Neural progenitor cell (in vitro differentiated cells): ENCODE measurements at regions not wholly inside any gene's neighbourhood (a gene's known extent, or its start where the extent isn't known, plus 50 kb on each side); places are given as distances from the start of the nearest gene placed in this dataset.
"Not testable (repeated sequence)": the region's sequence is repeated elsewhere in the genome, so short reads cannot be mapped to it uniquely, and the experiment has no call there.

Experiments
- DNase-seq: peaks from one replicate; pipeline ENCODE4 v3.0.0-alpha.2; 2016; ENCODE audit warnings: low spot score
- H2AFZ ChIP-seq: fragments of 200-600 bp; sonication (generic); replicated peaks from 2 replicates; pipeline ENCODE4 v1.6.1; 2016; ENCODE audit warnings: antibody characterized with exemption
- H3F3A ChIP-seq: fragments of 200-600 bp; sonication (generic); 2 replicates; pipeline ENCODE4 v1.6.1; 2016; ENCODE audit warnings: antibody characterized with exemption, low read depth
- H3K27ac ChIP-seq: fragments of 200-600 bp; sonication (generic); 2 replicates; pipeline ENCODE4 v1.5.1; 2016; ENCODE audit warnings: mild to moderate bottlenecking
- H3K27me3 ChIP-seq: fragments of 200-600 bp; sonication (generic); 2 replicates; pipeline ENCODE4 v1.6.1; 2016; ENCODE audit warnings: mild to moderate bottlenecking, moderate library complexity
- H3K36me3 ChIP-seq: fragments of 200-600 bp; sonication (generic); 2 replicates; pipeline ENCODE4 v1.5.1; 2016
- H3K4me1 ChIP-seq: fragments of 200-600 bp; sonication (generic); 2 replicates; pipeline ENCODE4 v1.6.1; 2016; ENCODE audit warnings: mixed run types
- H3K4me2 ChIP-seq: fragments of 200-600 bp; sonication (generic); 2 replicates; pipeline ENCODE4 v1.6.1; 2016
- H3K4me3 ChIP-seq: fragments of 200-600 bp; sonication (generic); 2 replicates; pipeline ENCODE4 v1.5.1; 2016
- H3K79me2 ChIP-seq: fragments of 200-600 bp; sonication (generic); 2 replicates; pipeline ENCODE4 v1.6.1; 2016; ENCODE audit warnings: low read depth
- H3K9ac ChIP-seq: fragments of 200-600 bp; sonication (generic); 2 replicates; pipeline ENCODE4 v1.6.1; 2016
- H3K9me3 ChIP-seq: fragments of 200-600 bp; sonication (generic); 2 replicates; pipeline ENCODE4 v1.5.1; 2016; ENCODE audit warnings: low read depth
- H4K20me1 ChIP-seq: fragments of 200-600 bp; sonication (generic); 2 replicates; pipeline ENCODE4 v1.6.1; 2016; ENCODE audit warnings: low read depth
- H3K27ac Mint-ChIP-seq: 3 replicates; pipeline ENCODE4 v1.8.0; 2021; ENCODE audit warnings: mixed read lengths
- H3K27me3 Mint-ChIP-seq: 2 replicates; pipeline ENCODE4 v1.8.0; 2022; ENCODE audit warnings: low read depth, mild to moderate bottlenecking, inconsistent platforms, moderate library complexity, mixed read lengths; ENCODE audit not compliant: insufficient read depth
- H3K36me3 Mint-ChIP-seq: 3 replicates; pipeline ENCODE4 v1.8.0; 2021; ENCODE audit warnings: mixed read lengths
- H3K4me1 Mint-ChIP-seq: 3 replicates; pipeline ENCODE4 v1.8.0; 2021; ENCODE audit warnings: mixed read lengths
- H3K4me3 Mint-ChIP-seq: 3 replicates; pipeline ENCODE4 v1.8.0; 2021; ENCODE audit warnings: mild to moderate bottlenecking, moderate library complexity, mixed read lengths
- H3K9me3 Mint-ChIP-seq: 3 replicates; pipeline ENCODE4 v1.8.0; 2020; ENCODE audit warnings: mixed read lengths
- CTCF ChIP-seq: fragments of 200-600 bp; sonication (generic); IDR thresholded peaks from 2 replicates; pipeline ENCODE4 v1.5.1; 2017; ENCODE audit warnings: antibody characterized with exemption, mild to moderate bottlenecking
- EZH2 ChIP-seq: fragments of 200-600 bp; sonication (generic); IDR thresholded peaks from 2 replicates; pipeline ENCODE4 v1.6.1; 2017; ENCODE audit warnings: antibody characterized with exemption, mild to moderate bottlenecking, moderate library complexity
- EZH2phosphoT487 ChIP-seq: fragments of 200-600 bp; sonication (generic); IDR thresholded peaks from 2 replicates; pipeline ENCODE4 v1.6.1; 2017; ENCODE audit warnings: antibody characterized with exemption

- H3K27ac Mint-ChIP-seq: no peak overlapping the region
- H3K4me1 Mint-ChIP-seq: peaks cover 4% of the 10 kb centered on the region
- H3K27ac ChIP-seq: no peak overlapping the region
- H3K4me1 ChIP-seq: no peaks in the 10 kb centered on the region
- H3K4me2 ChIP-seq: no peak overlapping the region
- DNase-seq: no peak
- no peaks in the 10 kb centered on the region for H3F3A ChIP-seq
- no peak overlapping the region for H3K9ac ChIP-seq
- no peaks in the 10 kb centered on the region for H3K27me3 ChIP-seq
- no peak overlapping the region for H2AFZ ChIP-seq
- H3K79me2 ChIP-seq: no peaks in the 10 kb centered on the region
- no peak overlapping the region for H3K4me3 Mint-ChIP-seq
- no peaks in the 10 kb centered on the region for H3K36me3 Mint-ChIP-seq
- no peaks in the 10 kb centered on the region for H3K9me3 Mint-ChIP-seq
- H3K36me3 ChIP-seq: no peaks in the 10 kb centered on the region
- no peaks in the 10 kb centered on the region for H4K20me1 ChIP-seq
- H3K27me3 Mint-ChIP-seq: peaks cover 4% of the 10 kb centered on the region
- H3K9me3 ChIP-seq: no peaks in the 10 kb centered on the region
- TF ChIP-seq EZH2 (no peak), CTCF (no peak), EZH2phosphoT487 (no peak)
- no peak overlapping the region for H3K4me3 ChIP-seq
Observed at GRCh38 chr14:97143456-97143855, 346.3 kb downstream of the VRK1 start.

- H3K27me3 Mint-ChIP-seq: not testable (repeated sequence)
Observed at GRCh38 chr14:97148021-97148420, 350.8 kb downstream of the VRK1 start.

GRCh38 chr14:97149775-97150174 is 352.6 kb downstream of the VRK1 start:
- Histone ChIP-seq H4K20me1 (no peaks in the 10 kb centered on the region), H3K9ac (no peak overlapping the region), H3K9me3 (no peaks in the 10 kb centered on the region), H3K27me3 (no peaks in the 10 kb centered on the region), H3K27ac (no peak overlapping the region), H2AFZ (peak overlapping the region; percentile 27), H3F3A (no peaks in the 10 kb centered on the region), H3K4me2 (no peak overlapping the region), H3K36me3 (no peaks in the 10 kb centered on the region), H3K4me1 (peaks cover 6% of the 10 kb centered on the region), H3K4me3 (no peak overlapping the region), H3K79me2 (no peaks in the 10 kb centered on the region)
- no peak for DNase-seq
- Mint-ChIP-seq H3K9me3 (no peaks in the 10 kb centered on the region), H3K4me1 (peaks cover 3% of the 10 kb centered on the region), H3K4me3 (no peak overlapping the region), H3K27ac (no peak overlapping the region), H3K27me3 (peaks cover 6% of the 10 kb centered on the region), H3K36me3 (no peaks in the 10 kb centered on the region)
- TF ChIP-seq EZH2 (no peak), EZH2phosphoT487 (no peak), CTCF (no peak)

More at GRCh38 chr14:97148021-97148420, 350.8 kb downstream of the VRK1 start:
- H3K36me3 ChIP-seq, H3K4me1 Mint-ChIP-seq, H3F3A ChIP-seq, H3K9ac ChIP-seq, H3K4me1 ChIP-seq, H3K4me3 Mint-ChIP-seq, H3K27ac ChIP-seq, DNase-seq, H3K9me3 ChIP-seq, H3K27me3 ChIP-seq, H3K36me3 Mint-ChIP-seq, H2AFZ ChIP-seq, H3K4me3 ChIP-seq, H3K4me2 ChIP-seq, H3K27ac Mint-ChIP-seq, H3K79me2 ChIP-seq, H3K9me3 Mint-ChIP-seq, H4K20me1 ChIP-seq: not testable (repeated sequence)

GRCh38 chr14:97153527-97153926 is 356.3 kb downstream of the VRK1 start:
- no peak for DNase-seq
- no peaks in the 10 kb centered on the region for H3K79me2 ChIP-seq
- no peak overlapping the region for H3K4me3 ChIP-seq
- H3K9ac ChIP-seq: no peak overlapping the region
- H3K4me2 ChIP-seq: no peak overlapping the region
- H3K27me3 ChIP-seq: no peaks in the 10 kb centered on the region
- no peak overlapping the region for H3K27ac ChIP-seq
- peaks cover 9% of the 10 kb centered on the region for H3K27me3 Mint-ChIP-seq
- H4K20me1 ChIP-seq: no peaks in the 10 kb centered on the region
- no peak overlapping the region for H3K27ac Mint-ChIP-seq
- H3K4me1 Mint-ChIP-seq: peaks cover 3% of the 10 kb centered on the region
- peaks cover 2% of the 10 kb centered on the region for H3K9me3 Mint-ChIP-seq
- no peaks in the 10 kb centered on the region for H3K36me3 ChIP-seq
- H3K4me1 ChIP-seq: peaks cover 6% of the 10 kb centered on the region
- no peak overlapping the region for H2AFZ ChIP-seq
- no peaks in the 10 kb centered on the region for H3F3A ChIP-seq
- no peak overlapping the region for H3K4me3 Mint-ChIP-seq
- TF ChIP-seq EZH2: no peak
- TF ChIP-seq EZH2phosphoT487: no peak
- TF ChIP-seq CTCF: no peak
- H3K9me3 ChIP-seq: no peaks in the 10 kb centered on the region
- no peaks in the 10 kb centered on the region for H3K36me3 Mint-ChIP-seq
